ENCODE measurements at regions not wholly inside any gene's neighbourhood (a gene's known extent, or its start where the extent isn't known, plus 50 kb on each side); places are given as distances from the start of the nearest gene placed in this dataset.

DNA sequence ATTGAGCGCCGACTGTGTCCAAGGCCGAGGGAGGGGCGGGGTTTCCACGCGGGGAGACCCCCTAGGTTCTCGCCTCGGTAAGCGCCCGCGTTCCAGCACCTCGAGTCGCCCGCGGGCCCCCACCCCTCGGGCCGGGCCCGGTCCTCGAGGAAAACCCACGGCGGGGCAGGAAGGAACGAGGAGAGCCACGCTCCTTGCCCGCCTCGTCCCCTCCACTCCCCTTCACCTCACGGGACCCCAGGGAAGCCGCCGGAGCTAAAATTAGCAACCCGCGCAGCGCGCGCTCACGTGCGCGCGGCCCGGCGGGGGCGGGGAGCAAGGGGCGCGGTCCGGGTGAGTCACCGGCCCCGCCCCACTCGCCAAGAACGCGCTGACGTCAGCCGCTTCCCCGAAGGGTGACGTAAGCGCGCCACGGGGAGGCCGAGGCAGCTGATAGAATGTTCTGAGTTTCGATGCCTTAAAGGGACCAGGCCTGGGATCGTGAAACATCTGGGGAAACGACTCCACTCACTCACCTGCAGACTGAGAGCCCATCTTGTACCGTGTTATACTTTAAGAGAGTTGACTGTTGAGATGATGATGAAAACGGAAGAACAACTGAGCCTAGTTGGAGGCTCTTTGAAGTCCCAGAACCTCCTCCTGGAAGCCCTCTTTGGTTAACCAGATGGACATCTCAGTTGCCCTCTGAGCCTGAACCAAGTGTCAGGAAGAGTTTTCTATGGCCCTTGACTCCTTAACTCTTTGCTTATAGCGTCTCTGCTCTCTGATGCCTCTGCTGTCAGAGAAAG is 49.7 kb upstream of the ATF3 start (continued):
- TF ChIP-seq CREM (IDR thresholded peaks at IDR 0.05; ENCODE audit: low read depth) (peak; percentile 90), POLR2A (IDR thresholded peaks at IDR 0.05; ENCODE audit: low read depth, low read length) (peak; percentile 71), POU2F2 (IDR thresholded peaks at IDR 0.05; ENCODE audit: borderline replicate concordance, low read depth, low read length) (no peak; the same call in 2 of the 3 replicates), JUNB (IDR thresholded peaks at IDR 0.05) (peak; percentile 10; the same call in 1 of the 2 replicates), MYC (IDR thresholded peaks at IDR 0.05; ENCODE audit: insufficient read depth, insufficient read length, insufficient replicate concordance, low read length, severe bottlenecking) (no peak), RCOR1 (conservative IDR thresholded peaks at IDR 0.05; ENCODE audit: low read depth, low read length) (no peak), PAX8 (IDR thresholded peaks at IDR 0.05) (no peak), RB1 (IDR thresholded peaks at IDR 0.05; ENCODE audit: borderline replicate concordance) (peak; percentile 39; the same call in 1 of the 2 replicates), ASH2L (IDR thresholded peaks at IDR 0.05; ENCODE audit: borderline replicate concordance, low read depth) (no peak), LARP7 (IDR thresholded peaks at IDR 0.05) (peak; percentile 64; the same call in 1 of the 2 replicates), NKRF (conservative IDR thresholded peaks at IDR 0.05) (peak; percentile 18; the same call in 1 of the 2 replicates), ATF7 (IDR thresholded peaks at IDR 0.05; ENCODE audit: low read depth) (peak; percentile 98), BACH1 (IDR thresholded peaks at IDR 0.05; ENCODE audit: borderline replicate concordance) (peak; percentile 60; the same call in 1 of the 2 replicates), CEBPB (IDR thresholded peaks at IDR 0.05; ENCODE audit: borderline replicate concordance in 1 of 2, low read depth in 2 of 2, low read length in 2 of 2) (0 out of 4 replicates have a peak, but pooled peaks of 1 of the 2 experiments have one; percentile 31), ATF3 (IDR thresholded peaks at IDR 0.05; ENCODE audit: borderline replicate concordance, extremely low read depth, low read depth, low read length) (no peak), TCF3 (IDR thresholded peaks at IDR 0.05; ENCODE audit: borderline replicate concordance, insufficient read depth, low read depth, low read length) (0 out of 2 replicates have a peak, but pooled peaks have one; percentile 14), PAX5 (IDR thresholded peaks at IDR 0.05; ENCODE audit: borderline replicate concordance, low read depth, low read length) (peak; percentile 22; the same call in 1 of the 2 replicates)
- TF ChIP-seq, protein P1, sequence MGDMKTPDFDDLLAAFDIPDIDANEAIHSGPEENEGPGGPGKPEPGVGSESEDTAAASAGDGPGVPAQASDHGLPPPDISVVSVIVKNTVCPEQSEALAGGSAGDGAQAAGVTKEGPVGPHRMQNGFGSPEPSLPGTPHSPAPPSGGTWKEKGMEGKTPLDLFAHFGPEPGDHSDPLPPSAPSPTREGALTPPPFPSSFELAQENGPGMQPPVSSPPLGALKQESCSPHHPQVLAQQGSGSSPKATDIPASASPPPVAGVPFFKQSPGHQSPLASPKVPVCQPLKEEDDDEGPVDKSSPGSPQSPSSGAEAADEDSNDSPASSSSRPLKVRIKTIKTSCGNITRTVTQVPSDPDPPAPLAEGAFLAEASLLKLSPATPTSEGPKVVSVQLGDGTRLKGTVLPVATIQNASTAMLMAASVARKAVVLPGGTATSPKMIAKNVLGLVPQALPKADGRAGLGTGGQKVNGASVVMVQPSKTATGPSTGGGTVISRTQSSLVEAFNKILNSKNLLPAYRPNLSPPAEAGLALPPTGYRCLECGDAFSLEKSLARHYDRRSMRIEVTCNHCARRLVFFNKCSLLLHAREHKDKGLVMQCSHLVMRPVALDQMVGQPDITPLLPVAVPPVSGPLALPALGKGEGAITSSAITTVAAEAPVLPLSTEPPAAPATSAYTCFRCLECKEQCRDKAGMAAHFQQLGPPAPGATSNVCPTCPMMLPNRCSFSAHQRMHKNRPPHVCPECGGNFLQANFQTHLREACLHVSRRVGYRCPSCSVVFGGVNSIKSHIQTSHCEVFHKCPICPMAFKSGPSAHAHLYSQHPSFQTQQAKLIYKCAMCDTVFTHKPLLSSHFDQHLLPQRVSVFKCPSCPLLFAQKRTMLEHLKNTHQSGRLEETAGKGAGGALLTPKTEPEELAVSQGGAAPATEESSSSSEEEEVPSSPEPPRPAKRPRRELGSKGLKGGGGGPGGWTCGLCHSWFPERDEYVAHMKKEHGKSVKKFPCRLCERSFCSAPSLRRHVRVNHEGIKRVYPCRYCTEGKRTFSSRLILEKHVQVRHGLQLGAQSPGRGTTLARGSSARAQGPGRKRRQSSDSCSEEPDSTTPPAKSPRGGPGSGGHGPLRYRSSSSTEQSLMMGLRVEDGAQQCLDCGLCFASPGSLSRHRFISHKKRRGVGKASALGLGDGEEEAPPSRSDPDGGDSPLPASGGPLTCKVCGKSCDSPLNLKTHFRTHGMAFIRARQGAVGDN (IDR thresholded peaks at IDR 0.05) = peak; percentile 95
